T-helper 9 cell (primary cell): ENCODE measurements at regions not wholly inside any gene's neighbourhood (a gene's known extent, or its start where the extent isn't known, plus 50 kb on each side); places are given as distances from the start of the nearest gene placed in this dataset.

Experiments used
- DNase-seq: peaks from one replicate; pipeline ENCODE4 v3.0.0-alpha.2; 2020

GRCh38 chr10:28250782-28251181, 52.1 kb downstream of the MPP7 start:
- DNase-seq, result no peak

- DNase-seq, result no peak
Observed at GRCh38 chr10:28250358-28250757, 52.5 kb downstream of the MPP7 start.

GRCh38 chr10:28249512-28249911, 53.4 kb downstream of the MPP7 start:
- no peak for DNase-seq

- no peak for DNase-seq
Observed at GRCh38 chr10:28248092-28248491, 54.8 kb downstream of the MPP7 start.

GRCh38 chr10:28246023-28246422, 56.8 kb downstream of the MPP7 start:
- no peak for DNase-seq

GRCh38 chr10:28243923-28244322, 58.9 kb downstream of the MPP7 start:
- DNase-seq, result no peak

- no peak for DNase-seq
Observed at GRCh38 chr10:28242555-28243204, 60.2 kb downstream of the MPP7 start.

- peak; percentile 16 for DNase-seq
Observed at GRCh38 chr10:28241741-28242399, 61.0 kb downstream of the MPP7 start.

GRCh38 chr10:28240400-28240799, 62.5 kb downstream of the MPP7 start:
- DNase-seq, result no peak

GRCh38 chr10:28236591-28236990, 66.3 kb downstream of the MPP7 start:
- DNase-seq, result no peak

- DNase-seq, result no peak
Observed at GRCh38 chr10:28220811-28221210, 82.1 kb downstream of the MPP7 start.

GRCh38 chr10:28219251-28219650, 83.6 kb downstream of the MPP7 start:
- no peak for DNase-seq

GRCh38 chr10:28217848-28218247, 85.0 kb downstream of the MPP7 start:
- DNase-seq, result no peak

GRCh38 chr10:28215930-28216329, 86.9 kb downstream of the MPP7 start:
- no peak for DNase-seq

GRCh38 chr10:28214219-28214618, 88.6 kb downstream of the MPP7 start:
- no peak for DNase-seq

- DNase-seq, result no peak
Observed at GRCh38 chr10:28211759-28212158, 91.1 kb downstream of the MPP7 start.

- no peak for DNase-seq
Observed at GRCh38 chr10:28207799-28208198, 95.1 kb downstream of the MPP7 start.

GRCh38 chr10:28202941-28203352, 99.9 kb downstream of the MPP7 start:
- DNase-seq, result no peak

- no peak for DNase-seq
Observed at GRCh38 chr10:28201410-28202400, 101.2 kb downstream of the MPP7 start.

GRCh38 chr10:28200775-28201174, 102.1 kb downstream of the MPP7 start:
- no peak for DNase-seq

- no peak for DNase-seq
Observed at GRCh38 chr10:28199941-28200340, 102.9 kb downstream of the MPP7 start.

- DNase-seq, result no peak
Observed at GRCh38 chr10:28190196-28190595, 112.7 kb downstream of the MPP7 start.

- DNase-seq, result no peak
Observed at GRCh38 chr10:28188526-28188925, 114.3 kb downstream of the MPP7 start.
